ENCODE measurements at regions not wholly inside any gene's neighbourhood (a gene's known extent, or its start where the extent isn't known, plus 50 kb on each side); places are given as distances from the start of the nearest gene placed in this dataset.
"Not testable (repeated sequence)": the region's sequence is repeated elsewhere in the genome, so short reads cannot be mapped to it uniquely, and the experiment has no call there.

- DNase-seq = not testable (repeated sequence)
These were observed 195.8 kb upstream of the HMCN1 start for GRCh38 chr1:185538309-185538898.

- DNase-seq = no peak
These were observed 196.6 kb upstream of the HMCN1 start for GRCh38 chr1:185537596-185537995.

- DNase-seq = no peak
These were observed 197.8 kb upstream of the HMCN1 start for GRCh38 chr1:185536165-185536920.

- DNase-seq = no peak
These were observed 198.6 kb upstream of the HMCN1 start for GRCh38 chr1:185535621-185536020.

GRCh38 chr1:185534801-185535200, 199.4 kb upstream of the HMCN1 start:
- no peak for DNase-seq

- no peak for DNase-seq
These were observed 200.6 kb upstream of the HMCN1 start for GRCh38 chr1:185533596-185533995.

- no peak for DNase-seq
These were observed 201.3 kb upstream of the HMCN1 start for GRCh38 chr1:185532856-185533255.

- no peak for DNase-seq
These were observed 202.4 kb upstream of the HMCN1 start for GRCh38 chr1:185531838-185532237.

- no peak for DNase-seq
These were observed 204.0 kb upstream of the HMCN1 start for GRCh38 chr1:185530215-185530614.

- DNase-seq = no peak
These were observed 204.5 kb upstream of the HMCN1 start for GRCh38 chr1:185529673-185530072.

GRCh38 chr1:185528084-185528676, 206.0 kb upstream of the HMCN1 start:
- no peak for DNase-seq

- DNase-seq = no peak
These were observed 207.6 kb upstream of the HMCN1 start for GRCh38 chr1:185526344-185527307.

GRCh38 chr1:185520188-185520920, 203.3 kb upstream of the IVNS1ABP start:
- DNase-seq = no peak

GRCh38 chr1:185517808-185518419, 200.9 kb upstream of the IVNS1ABP start:
- DNase-seq = no peak

GRCh38 chr1:185517301-185517700, 200.3 kb upstream of the IVNS1ABP start:
- not testable (repeated sequence) for DNase-seq

- DNase-seq = no peak
These were observed 198.7 kb upstream of the IVNS1ABP start for GRCh38 chr1:185515696-185516095.

GRCh38 chr1:185514311-185514710, 197.3 kb upstream of the IVNS1ABP start:
- DNase-seq = no peak

- DNase-seq = no peak
These were observed 195.4 kb upstream of the IVNS1ABP start for GRCh38 chr1:185512442-185512841.

GRCh38 chr1:185501099-185501498, 184.1 kb upstream of the IVNS1ABP start:
- no peak for DNase-seq

- no peak for DNase-seq
These were observed 183.1 kb upstream of the IVNS1ABP start for GRCh38 chr1:185500001-185500626.

GRCh38 chr1:185498207-185498606, 181.2 kb upstream of the IVNS1ABP start:
- no peak for DNase-seq
